ENCODE measurements at regions not wholly inside any gene's neighbourhood (a gene's known extent, or its start where the extent isn't known, plus 50 kb on each side); places are given as distances from the start of the nearest gene placed in this dataset.

DNA sequence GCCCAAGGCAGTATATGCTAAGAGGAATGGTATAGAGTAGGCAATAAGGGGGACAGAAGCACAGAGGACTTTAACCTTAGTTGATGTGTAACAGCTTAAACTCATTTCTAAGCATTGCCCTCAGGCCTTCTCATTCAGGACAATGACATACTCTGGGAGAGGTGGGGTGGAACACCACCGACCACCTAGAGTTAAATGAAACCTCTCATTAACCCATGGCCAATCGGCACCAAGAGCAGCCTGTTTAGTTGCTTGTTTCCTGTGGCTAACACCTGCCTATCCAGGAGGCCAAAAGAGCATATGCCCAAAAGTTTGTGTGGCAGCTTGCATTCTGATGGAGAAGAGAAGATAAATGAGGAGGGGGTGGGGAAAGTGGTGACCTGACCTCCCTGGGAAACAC, 50.0 kb downstream of the PABIR2 start:
- no peak for DNase-seq (ENCODE audit: low read depth)
- TF ChIP-seq, protein P1, sequence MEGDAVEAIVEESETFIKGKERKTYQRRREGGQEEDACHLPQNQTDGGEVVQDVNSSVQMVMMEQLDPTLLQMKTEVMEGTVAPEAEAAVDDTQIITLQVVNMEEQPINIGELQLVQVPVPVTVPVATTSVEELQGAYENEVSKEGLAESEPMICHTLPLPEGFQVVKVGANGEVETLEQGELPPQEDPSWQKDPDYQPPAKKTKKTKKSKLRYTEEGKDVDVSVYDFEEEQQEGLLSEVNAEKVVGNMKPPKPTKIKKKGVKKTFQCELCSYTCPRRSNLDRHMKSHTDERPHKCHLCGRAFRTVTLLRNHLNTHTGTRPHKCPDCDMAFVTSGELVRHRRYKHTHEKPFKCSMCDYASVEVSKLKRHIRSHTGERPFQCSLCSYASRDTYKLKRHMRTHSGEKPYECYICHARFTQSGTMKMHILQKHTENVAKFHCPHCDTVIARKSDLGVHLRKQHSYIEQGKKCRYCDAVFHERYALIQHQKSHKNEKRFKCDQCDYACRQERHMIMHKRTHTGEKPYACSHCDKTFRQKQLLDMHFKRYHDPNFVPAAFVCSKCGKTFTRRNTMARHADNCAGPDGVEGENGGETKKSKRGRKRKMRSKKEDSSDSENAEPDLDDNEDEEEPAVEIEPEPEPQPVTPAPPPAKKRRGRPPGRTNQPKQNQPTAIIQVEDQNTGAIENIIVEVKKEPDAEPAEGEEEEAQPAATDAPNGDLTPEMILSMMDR (conservative IDR thresholded peaks at IDR 0.05; ENCODE audit: low read depth, low read length), result no peak
- no peak overlapping the region for H3K4me3 ChIP-seq (ENCODE audit: low read depth, low read length)

DNA sequence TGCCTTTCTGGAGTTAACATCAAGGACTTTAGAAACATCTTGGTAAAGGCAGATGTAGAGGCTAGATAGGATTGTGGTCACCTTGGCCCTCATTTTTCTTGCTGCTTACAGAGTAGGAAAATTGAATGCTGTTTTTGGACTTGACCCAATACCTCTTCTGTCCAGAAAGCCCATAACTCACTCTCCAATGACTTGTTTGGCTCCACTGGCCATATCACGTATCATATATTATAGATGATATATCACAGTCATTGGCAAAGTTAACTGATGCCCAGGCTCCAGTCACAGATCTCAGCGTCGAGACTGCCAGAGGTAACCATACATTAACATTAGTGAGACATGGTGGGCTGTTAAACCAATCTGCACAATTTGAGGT, 50.6 kb downstream of the PABIR2 start:
- no peak overlapping the region for H3K4me3 ChIP-seq (ENCODE audit: low read depth, low read length)
- TF ChIP-seq, protein P1 (conservative IDR thresholded peaks at IDR 0.05; ENCODE audit: low read depth, low read length), result no peak
- DNase-seq (ENCODE audit: low read depth), result no peak

DNA sequence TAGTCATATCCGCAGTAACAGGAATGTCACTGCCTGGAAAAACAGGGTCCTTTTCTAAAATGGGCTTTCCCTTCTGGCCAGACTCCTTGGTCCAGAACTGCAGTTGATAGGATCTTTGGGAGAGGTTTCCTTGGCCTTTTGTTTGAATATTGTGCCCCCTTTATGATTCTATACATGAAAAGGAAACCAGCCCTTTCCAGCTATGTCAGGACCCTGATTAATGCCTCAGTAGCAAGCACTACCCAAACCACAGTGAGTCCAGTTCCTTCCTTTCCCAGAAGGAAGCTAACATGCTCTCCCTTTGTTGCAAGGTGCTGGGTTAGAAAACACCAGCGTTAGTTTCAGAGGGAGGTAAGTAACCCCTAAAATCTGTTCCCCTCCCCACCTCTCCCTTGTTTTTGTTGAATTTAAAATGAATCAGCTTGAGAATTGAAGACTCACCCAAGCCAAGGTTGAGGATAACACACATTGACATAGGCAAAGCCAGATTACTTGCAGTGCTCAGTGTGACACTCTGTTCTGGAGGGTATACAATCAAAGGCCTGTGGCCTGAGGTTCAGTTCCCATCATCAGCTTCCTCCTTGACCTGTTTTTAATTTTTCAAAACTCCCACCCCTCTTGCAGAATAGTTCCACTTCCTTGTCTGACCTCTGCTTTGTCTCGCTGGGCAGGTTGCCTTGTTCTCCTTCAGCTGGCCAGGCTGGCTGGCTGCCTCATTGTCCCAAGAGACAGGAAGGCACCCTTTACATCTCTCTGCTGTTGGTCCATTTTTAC, 51.2 kb downstream of the PABIR2 start:
- DNase-seq (ENCODE audit: low read depth), result no peak
- TF ChIP-seq, protein P1 (conservative IDR thresholded peaks at IDR 0.05; ENCODE audit: low read depth, low read length), result no peak

DNA sequence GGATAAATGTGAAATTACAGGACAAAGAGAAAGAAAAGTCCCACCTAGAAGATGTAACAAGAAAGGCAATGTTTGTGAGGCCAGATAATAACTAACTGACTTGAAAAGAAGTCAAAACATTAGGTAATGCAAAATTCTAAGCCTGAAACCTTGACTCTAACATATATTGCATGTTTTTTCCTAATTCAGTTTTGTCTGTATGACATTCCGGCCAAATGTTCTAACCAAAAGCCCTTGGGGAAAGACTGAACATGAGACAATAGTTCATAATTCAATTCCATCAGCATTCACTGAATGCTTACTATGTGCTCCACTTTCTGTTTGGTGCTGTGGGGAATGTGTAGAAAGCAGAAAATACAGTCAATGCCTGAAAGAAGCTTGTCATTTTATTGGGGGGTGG, 53.9 kb downstream of the PABIR2 start:
- no peak overlapping the region for H3K4me3 ChIP-seq (ENCODE audit: low read depth, low read length)
- no peak for DNase-seq (ENCODE audit: low read depth)
- TF ChIP-seq, protein P1 (conservative IDR thresholded peaks at IDR 0.05; ENCODE audit: low read depth, low read length), result no peak

More for the DNA sequence above, 51.2 kb downstream of the PABIR2 start:
- no peak overlapping the region for H3K4me3 ChIP-seq (ENCODE audit: low read depth, low read length)

DNA sequence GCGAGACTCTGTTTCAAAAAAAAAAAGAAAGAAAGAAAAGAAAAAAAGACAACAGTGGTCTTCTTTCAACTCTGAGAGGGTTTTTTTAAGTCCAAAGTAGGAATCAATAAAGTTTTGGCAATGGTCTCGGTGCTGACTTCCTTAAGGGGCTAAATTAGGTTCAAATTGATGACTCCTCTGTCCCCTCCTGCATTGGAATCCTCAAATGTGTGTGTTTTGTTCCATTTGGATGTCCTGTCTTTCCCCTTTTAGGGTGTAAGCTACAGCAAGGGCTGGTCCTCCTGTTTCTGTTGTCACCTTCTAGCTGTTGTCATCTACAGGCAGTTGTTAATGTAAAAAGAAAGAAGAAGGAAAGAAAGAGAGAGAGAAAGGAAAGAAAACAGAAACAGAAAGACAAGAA, 54.4 kb downstream of the PABIR2 start:
- no peak for DNase-seq (ENCODE audit: low read depth)
- H3K4me3 ChIP-seq (ENCODE audit: low read depth, low read length), result no peak overlapping the region
- TF ChIP-seq, protein P1 (conservative IDR thresholded peaks at IDR 0.05; ENCODE audit: low read depth, low read length), result no peak

DNA sequence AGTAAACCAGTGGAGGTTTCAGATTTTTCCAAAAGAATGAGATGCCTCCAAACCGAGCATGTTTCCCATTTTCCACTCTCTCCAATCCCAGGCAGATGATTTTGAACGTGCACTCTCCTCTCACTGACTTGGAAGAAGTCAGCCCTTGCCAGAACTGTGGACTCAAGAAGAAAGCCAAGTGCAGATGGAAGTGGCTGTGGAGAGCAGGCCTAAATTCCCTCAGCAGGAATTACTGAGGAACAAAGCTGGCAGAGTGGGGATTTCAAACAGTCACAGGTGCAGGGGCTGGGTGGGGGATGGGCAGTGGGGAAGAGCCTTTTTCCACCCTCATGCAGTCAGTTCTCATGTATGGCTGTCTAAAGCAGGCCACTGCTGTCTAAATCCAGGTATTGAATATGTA, 55.3 kb downstream of the PABIR2 start:
- TF ChIP-seq, protein P1 (conservative IDR thresholded peaks at IDR 0.05; ENCODE audit: low read depth, low read length), result no peak
- no peak overlapping the region for H3K4me3 ChIP-seq (ENCODE audit: low read depth, low read length)
- DNase-seq (ENCODE audit: low read depth), result no peak

Measured in epithelial cell of proximal tubule (primary cell).